IMR-90 (cell line): ENCODE measurements at regions not wholly inside any gene's neighbourhood (a gene's known extent, or its start where the extent isn't known, plus 50 kb on each side); places are given as distances from the start of the nearest gene placed in this dataset.

Source experiments
- ATAC-seq: fragments of 200-7000 bp; cut with Tn5 transposase; 2 replicates; pipeline ENCODE4 v1.9.1; 2020; ENCODE audit warnings: low read depth, mild to moderate bottlenecking, moderate library complexity
- BruUV-seq: library from RNA; stranded (reverse); fragments of 400-500 nt; replicated peaks from 2 replicates; lab custom pipeline; 2021; lab: Mats Ljungman, UMichigan
- CTCF ChIA-PET: fragments of 300-600 bp; formaldehyde crosslinking; extraction: SDS; loops from one replicate; lab custom pipeline; 2021; ENCODE audit warnings: antibody characterized with exemption; lab: Yijun Ruan, JAX
- POLR2A ChIA-PET: fragments of 300-600 bp; sonication (Branson Sonifier 250); formaldehyde crosslinking; loops from one replicate; lab custom pipeline; 2022; ENCODE audit warnings: antibody characterized with exemption; ENCODE audit not compliant: unreplicated experiment; lab: Charles Lee
- DNase-seq: peaks from one replicate; pipeline ENCODE4 v3.0.0; 2013
- H2AFZ ChIP-seq: replicated peaks from 2 replicates; pipeline ENCODE3; 2013; ENCODE audit warnings: low read length, mild to moderate bottlenecking; ENCODE audit not compliant: poor library complexity
- H2AK5ac ChIP-seq: 2 replicates; pipeline ENCODE4 v1.6.1; 2013; ENCODE audit warnings: low read depth, low read length, inconsistent platforms
- H2AK9ac ChIP-seq: replicated peaks from 2 replicates; pipeline ENCODE3; 2013; ENCODE audit warnings: mild to moderate bottlenecking, low read depth, low read length, moderate library complexity; ENCODE audit not compliant: poor library complexity
- H2BK120ac ChIP-seq: 2 replicates; pipeline ENCODE4 v1.6.1; 2013; ENCODE audit warnings: low read depth, low read length, inconsistent platforms
- H2BK15ac ChIP-seq: 3 replicates; pipeline ENCODE4 v1.6.1; 2013; ENCODE audit warnings: low read depth, low read length, inconsistent platforms
- H2BK20ac ChIP-seq: 2 replicates; pipeline ENCODE4 v1.6.1; 2013; ENCODE audit warnings: low read depth, mild to moderate bottlenecking, inconsistent platforms, low read length, moderate library complexity
- H2BK5ac ChIP-seq: 2 replicates; pipeline ENCODE4 v1.6.1; 2013; ENCODE audit warnings: mild to moderate bottlenecking, low read depth, low read length, inconsistent platforms; ENCODE audit not compliant: poor library complexity, severe bottlenecking
- H3K14ac ChIP-seq: replicated peaks from 2 replicates; pipeline ENCODE4 v1.6.1; 2013; ENCODE audit warnings: low read depth, low read length, inconsistent platforms
- H3K18ac ChIP-seq: 2 replicates; pipeline ENCODE4 v1.6.1; 2013; ENCODE audit warnings: low read depth, low read length, control low read depth
- H3K23ac ChIP-seq: 2 replicates; pipeline ENCODE4 v1.6.1; 2013; ENCODE audit warnings: low read depth, low read length, inconsistent platforms
- H3K27ac ChIP-seq: 2 replicates; pipeline ENCODE4 v1.5.1; 2013; ENCODE audit warnings: mild to moderate bottlenecking, control low read depth, low read length; ENCODE audit not compliant: insufficient read depth
- H3K27me3 ChIP-seq: 2 replicates; pipeline ENCODE4 v1.6.1; 2013; ENCODE audit warnings: low read length; ENCODE audit not compliant: control insufficient read depth, insufficient read depth
- H3K36me3 ChIP-seq: 2 replicates; pipeline ENCODE4 v1.6.1; 2013; ENCODE audit warnings: low read length, mixed read lengths; ENCODE audit not compliant: control insufficient read depth, insufficient read depth
- H3K4ac ChIP-seq: 2 replicates; pipeline ENCODE4 v1.6.1; 2013; ENCODE audit warnings: low read depth, low read length, inconsistent platforms
- H3K4me1 ChIP-seq: 2 replicates; pipeline ENCODE4 v1.6.1; 2013; ENCODE audit warnings: low read length, mixed read lengths; ENCODE audit not compliant: control insufficient read depth, insufficient read depth
- H3K4me2 ChIP-seq: 2 replicates; pipeline ENCODE4 v1.6.1; 2013; ENCODE audit warnings: low read depth, mild to moderate bottlenecking, control low read depth, low read length, moderate library complexity
- H3K4me3 ChIP-seq: 2 replicates; pipeline ENCODE4 v1.5.1; 2013; ENCODE audit warnings: low read depth, mild to moderate bottlenecking, control low read depth, low read length, moderate library complexity; ENCODE audit not compliant: insufficient read depth
- H3K56ac ChIP-seq: 2 replicates; pipeline ENCODE4 v1.6.1; 2013; ENCODE audit warnings: low read length, inconsistent platforms; ENCODE audit not compliant: insufficient read depth; ENCODE audit errors: extremely low read depth
- H3K79me1 ChIP-seq, 2 experiments: 2 replicates each; pipeline ENCODE4 v1.6.1; 2013; ENCODE audit warnings: low read length in 2 of 2, inconsistent platforms in 1 of 2, low read depth in 1 of 2
- H3K9ac ChIP-seq: 2 replicates; pipeline ENCODE4 v1.6.1; 2013; ENCODE audit warnings: low read depth, low read length, control low read depth
- H3K9me1 ChIP-seq: 2 replicates; pipeline ENCODE4 v1.6.1; 2013; ENCODE audit warnings: low read length, inconsistent platforms; ENCODE audit not compliant: insufficient read depth
- H3K9me3 ChIP-seq: 2 replicates; pipeline ENCODE4 v1.6.1; 2013; ENCODE audit warnings: low read length; ENCODE audit not compliant: control insufficient read depth, insufficient read depth
- H4K20me1 ChIP-seq: 2 replicates; pipeline ENCODE4 v1.6.1; 2013; ENCODE audit warnings: low read length, inconsistent platforms; ENCODE audit not compliant: insufficient read depth
- H4K5ac ChIP-seq: 2 replicates; pipeline ENCODE4 v1.6.1; 2013; ENCODE audit warnings: mild to moderate bottlenecking, low read depth, low read length, control low read depth
- H4K8ac ChIP-seq, 2 experiments: 2 replicates each; pipeline ENCODE4 v1.6.1; 2013; ENCODE audit warnings: low read depth in 2 of 2, low read length in 2 of 2, control low read depth in 1 of 2, inconsistent platforms in 1 of 2
- H4K91ac ChIP-seq: 2 replicates; pipeline ENCODE4 v1.6.1; 2013; ENCODE audit warnings: low read depth, low read length, inconsistent platforms; ENCODE audit not compliant: insufficient read depth
- BHLHE40 ChIP-seq: fragments of 150-350 bp; IDR thresholded peaks from 2 replicates; pipeline ENCODE4 v1.6.1; 2016; ENCODE audit warnings: mild to moderate bottlenecking, low read depth, low read length
- CTCF ChIP-seq: conservative IDR thresholded peaks from 2 replicates; pipeline ENCODE4 v1.5.1; 2012; ENCODE audit warnings: mild to moderate bottlenecking, low read depth, low read length, improper control_type of control experiment
- RFX5 ChIP-seq: IDR thresholded peaks from 2 replicates; pipeline ENCODE4 v1.8.0; 2012; ENCODE audit warnings: low read depth, mild to moderate bottlenecking, low read length, moderate library complexity
- SMC3 ChIP-seq: fragments of 150-350 bp; IDR thresholded peaks from 2 replicates; pipeline ENCODE4 v1.6.1; 2016; ENCODE audit warnings: low read depth, mild to moderate bottlenecking, antibody characterized with exemption, low read length, moderate library complexity
- WGBS, 2 experiments: methylation state at CpG; one replicate each; pipeline versions ENCODE4 v1.1.5 to v1.1.7; 2013; ENCODE audit warnings: missing lambda C conversion rate in 2 of 2; ENCODE audit not compliant: insufficient read length in 1 of 2; ENCODE audit errors: extremely low coverage in 2 of 2; 5-methylcytosine and 5-hydroxymethylcytosine counted together
- dilution Hi-C: fragments of 300-500 bp; cut with HindIII; formaldehyde crosslinking; loops from one replicate; pipeline ENCODE4 v1.14.3; 2018; ENCODE audit warnings: low sequenced_read_pairs; ENCODE audit not compliant: unreplicated experiment
- in situ Hi-C: fragments of 300-500 bp; cut with MboI; formaldehyde crosslinking; loops from 3 replicates; pipeline ENCODE4 v1.14.3; 2019; ENCODE audit warnings: low sequenced_read_pairs, inconsistent platforms, mixed read lengths
- intact Hi-C: fragments of 100-400 bp; cut with micrococcal nuclease; formaldehyde crosslinking; loops from 2 replicates; pipeline ENCODE4 v1.10.0; 2022

- DNase-seq (no peak), ATAC-seq (no peak)
- BruUV-seq = no TSS peak
- dilution Hi-C loops (no loop called here), in situ Hi-C loops (no loop called here), intact Hi-C loops (no loop called here)
- H3K9ac ChIP-seq = no peak overlapping the region
- no peaks in the 10 kb centered on the region for H3K79me1 ChIP-seq
- H4K8ac ChIP-seq = no peak overlapping the region
- no peak overlapping the region for H3K4me2 ChIP-seq
- no peak overlapping the region for H3K4me3 ChIP-seq
- no peaks in the 10 kb centered on the region for H3K27me3 ChIP-seq
- H3K18ac ChIP-seq = no peak overlapping the region
- H2AK9ac ChIP-seq = no peak overlapping the region
- no peaks in the 10 kb centered on the region for H3K36me3 ChIP-seq
- no peak overlapping the region for H2AFZ ChIP-seq
- no peak overlapping the region for H2BK5ac ChIP-seq
- H3K14ac ChIP-seq = no peak overlapping the region
- ChIA-PET CTCF (no interaction called here), POLR2A (no interaction called here)
- no peak overlapping the region for H4K5ac ChIP-seq
- no peak overlapping the region for H3K4ac ChIP-seq
- H3K4me1 ChIP-seq = no peaks in the 10 kb centered on the region
- WGBS, 2 experiments = no CpG with 5 or more reads among the region's 4 CpGs
- H3K23ac ChIP-seq = no peak overlapping the region
- no peak overlapping the region for H3K56ac ChIP-seq
- H2BK20ac ChIP-seq = no peak overlapping the region
- TF ChIP-seq SMC3 (no peak), RFX5 (no peak), CTCF (no peak), BHLHE40 (no peak)
- H3K27ac ChIP-seq = no peak overlapping the region
- H4K20me1 ChIP-seq = no peaks in the 10 kb centered on the region
- no peak overlapping the region for H4K91ac ChIP-seq
- no peak overlapping the region for H2BK15ac ChIP-seq
- no peaks in the 10 kb centered on the region for H3K9me1 ChIP-seq
- H2BK120ac ChIP-seq = no peak overlapping the region
- peaks cover 16% of the 10 kb centered on the region for H3K9me3 ChIP-seq
- no peak overlapping the region for H2AK5ac ChIP-seq
Observed at GRCh38 chr18:37711766-37712505, 146.3 kb upstream of the CELF4 start.
